K562 (cell line): ENCODE measurements at regions not wholly inside any gene's neighbourhood (a gene's known extent, or its start where the extent isn't known, plus 50 kb on each side); places are given as distances from the start of the nearest gene placed in this dataset.

ENCODE experiments used
- ATAC-seq: fragments of 200-7000 bp; cut with Tn5 transposase; 3 replicates; pipeline ENCODE4 v1.9.1; 2020; ENCODE audit warnings: moderate library complexity
- BruUV-seq: library from RNA; stranded (reverse); fragments of 400-500 nt; replicated peaks from 2 replicates; lab custom pipeline; 2021; lab: Mats Ljungman, UMichigan
- CTCF ChIA-PET: fragments of 300-600 bp; formaldehyde crosslinking; extraction: SDS; loops from one replicate; lab custom pipeline; 2021; ENCODE audit warnings: low intra/inter-chr PET ratio; lab: Yijun Ruan, JAX
- POLR2A ChIA-PET: fragments of 300-600, 350-650 bp; sonication (Branson Sonifier 250); formaldehyde crosslinking; extraction: SDS; loops from one replicate; lab custom pipeline; 2021; ENCODE audit warnings: antibody characterized with exemption, inconsistent platforms; lab: Yijun Ruan, JAX
- DNase-seq, 4 experiments: peaks; one replicate each; pipeline versions ENCODE4 v3.0.0 to v3.0.0-alpha.2; 2011 to 2018; ENCODE audit warnings: low spot score in 3 of 4, mixed read lengths in 3 of 4; ENCODE audit errors: extremely low read depth in 1 of 4
- FAIRE-seq: peaks from 2 replicates; lab custom pipeline; 2011; peaks lifted over from hg19 to GRCh38; lab: Jason Lieb, UNC
- H2AFZ ChIP-seq: 2 replicates; pipeline ENCODE4 v1.6.0; 2011; ENCODE audit warnings: low read depth, low read length, control low read depth, inconsistent platforms
- H3K27ac ChIP-seq: fragments of 200-600 bp; 3 replicates; pipeline ENCODE4 v1.8.0; 2011; ENCODE audit warnings: low read depth, mild to moderate bottlenecking, control low read depth, inconsistent platforms, low read length, moderate library complexity, mixed read lengths; ENCODE audit errors: extremely low read depth
- H3K27me3 ChIP-seq, 2 experiments: fragments of 300-600 bp in 1 of 2; 2 replicates in 1 of 2; 3 replicates in 1 of 2; pipeline versions ENCODE4 v1.6.0 to v1.8.0; 2011; ENCODE audit warnings: inconsistent platforms in 2 of 2, low read length in 2 of 2, mild to moderate bottlenecking in 1 of 2, mixed read lengths in 1 of 2, moderate library complexity in 1 of 2; ENCODE audit not compliant: control insufficient read depth in 2 of 2, insufficient read depth in 2 of 2
- H3K36me3 ChIP-seq: fragments of 300-600 bp; 3 replicates; pipeline ENCODE4 v1.8.0; 2011; ENCODE audit warnings: mild to moderate bottlenecking, low read length, inconsistent platforms; ENCODE audit not compliant: control insufficient read depth, insufficient read depth
- H3K4me1 ChIP-seq, 2 experiments: fragments of 200-600 bp in 1 of 2; replicated peaks in 1 of 2; 2 replicates in 1 of 2; 3 replicates in 1 of 2; pipeline versions ENCODE4 v1.5.1 to v1.8.0; 2011; ENCODE audit warnings: inconsistent platforms in 2 of 2, low read length in 2 of 2, mild to moderate bottlenecking in 1 of 2, mixed read lengths in 1 of 2, moderate library complexity in 1 of 2; ENCODE audit not compliant: control insufficient read depth in 2 of 2, insufficient read depth in 2 of 2
- H3K4me2 ChIP-seq: 2 replicates; pipeline ENCODE4 v1.6.1; 2011; ENCODE audit warnings: low read length, control low read depth, inconsistent platforms, mixed read lengths; ENCODE audit not compliant: insufficient read depth
- H3K4me3 ChIP-seq: fragments of 200-600 bp; sonication (generic), shearing (Covaris generic); 2 replicates; pipeline ENCODE4 v1.5.1; 2016; ENCODE audit warnings: control low read depth, inconsistent platforms
- H3K79me2 ChIP-seq: fragments of 200-600 bp; 3 replicates; pipeline ENCODE4 v1.8.0; 2011; ENCODE audit warnings: low read length, inconsistent platforms; ENCODE audit not compliant: control insufficient read depth, insufficient read depth
- H3K9ac ChIP-seq, 2 experiments: 2 replicates each; pipeline versions ENCODE4 v1.6.0 to v1.6.1; 2011; ENCODE audit warnings: low read depth in 2 of 2, low read length in 2 of 2, control low read depth in 1 of 2, inconsistent platforms in 1 of 2, mild to moderate bottlenecking in 1 of 2, mixed read lengths in 1 of 2; ENCODE audit not compliant: insufficient read depth in 1 of 2
- H3K9me1 ChIP-seq: one replicate; pipeline ENCODE4 v1.6.0; 2011; ENCODE audit warnings: inconsistent platforms, mild to moderate bottlenecking, low read length, moderate library complexity; ENCODE audit not compliant: control insufficient read depth, insufficient read depth
- H3K9me3 ChIP-seq: replicated peaks from 2 replicates; pipeline ENCODE4 v1.5.1; 2011; ENCODE audit warnings: low read depth, low read length, inconsistent platforms; ENCODE audit not compliant: control insufficient read depth, insufficient read depth
- H4K20me1 ChIP-seq: replicated peaks from 2 replicates; pipeline ENCODE4 v1.6.1; 2011; ENCODE audit warnings: low read length, inconsistent platforms, mixed read lengths; ENCODE audit not compliant: control insufficient read depth, insufficient read depth
- ATF7 ChIP-seq: fragments of 450-650 bp; IDR thresholded peaks from 2 replicates; pipeline ENCODE4 v1.7.1; 2014; ENCODE audit warnings: mild to moderate bottlenecking, moderate library complexity
- DIDO1 ChIP-seq: fragments of 450-650 bp; IDR thresholded peaks from 2 replicates; pipeline ENCODE4 v1.6.1; 2016; ENCODE audit warnings: low read depth, missing biosample characterization, missing genetic modification characterization
- GATAD2B ChIP-seq: fragments of 450-650 bp; IDR thresholded peaks from 2 replicates; pipeline ENCODE4 v1.6.1; 2017; ENCODE audit warnings: mild to moderate bottlenecking, borderline replicate concordance
- NFRKB ChIP-seq: fragments of 450-650 bp; IDR thresholded peaks from 2 replicates; pipeline ENCODE4 v1.6.1; 2016; ENCODE audit warnings: low read depth
- NR2C1 ChIP-seq, 2 experiments: fragments of 450-650 bp; IDR thresholded peaks; 2 replicates each; pipeline ENCODE4 v1.6.1; 2017; ENCODE audit warnings: mild to moderate bottlenecking in 2 of 2, antibody characterized with exemption in 1 of 2, inconsistent platforms in 1 of 2, missing compliant biosample characterization in 1 of 2, missing genetic modification characterization in 1 of 2
- PTRF ChIP-seq: fragments of 450-650 bp; IDR thresholded peaks from 2 replicates; pipeline ENCODE4 v1.6.1; 2016; ENCODE audit warnings: mild to moderate bottlenecking, missing genetic modification characterization, missing compliant biosample characterization
- TCFL5 ChIP-seq: fragments of 250-450 bp; sonication (Bioruptor Pico); conservative IDR thresholded peaks from 2 replicates; pipeline ENCODE4 v1.6.1; 2021; ENCODE audit warnings: mild to moderate bottlenecking, moderate library complexity, matching md5 sums
- ZBTB40 ChIP-seq, 2 experiments: fragments of 450-650 bp in 1 of 2; sonication (generic) in 1 of 2; formaldehyde crosslinking in 1 of 2; IDR thresholded peaks; 2 replicates each; pipeline versions ENCODE4 v1.7.1 to v1.9.0; 2016 to 2022; ENCODE audit warnings: inconsistent platforms in 1 of 2, mild to moderate bottlenecking in 1 of 2, missing genetic modification reagents in 1 of 2
- ZC3H11A ChIP-seq: IDR thresholded peaks from 2 replicates; pipeline ENCODE4 v1.6.1; 2012; ENCODE audit warnings: low read depth, low read length, improper control_type of control experiment
- ZNF778 ChIP-seq: fragments of 450-650 bp; formaldehyde crosslinking; IDR thresholded peaks from 2 replicates; pipeline ENCODE4 v1.4.0; 2020; ENCODE audit warnings: mild to moderate bottlenecking, moderate library complexity
- WGBS: fragments of 100-300 bp; shearing (Covaris generic); methylation state at CpG from one replicate; pipeline ENCODE4 v1.1.6; 2016; ENCODE audit warnings: low coverage, mixed read lengths; ENCODE audit not compliant: insufficient coverage; ENCODE audit errors: missing lambda C conversion rate; 5-methylcytosine and 5-hydroxymethylcytosine counted together
- in situ Hi-C: fragments of 300-500 bp; cut with MboI; formaldehyde crosslinking; loops from 4 replicates; pipeline ENCODE4 v1.15.0; 2018; ENCODE audit warnings: inconsistent platforms, mixed read lengths
- intact Hi-C: fragments of 100-400 bp; cut with micrococcal nuclease; formaldehyde crosslinking; loops from 2 replicates; pipeline ENCODE4 v1.14.2; 2022
- TF ChIP-seq, protein P1 (sequence below): fragments of 250-450 bp; sonication (Bioruptor Pico); IDR thresholded peaks from 2 replicates; pipeline ENCODE4 v1.8.0; 2021; ENCODE audit warnings: borderline replicate concordance, mild to moderate bottlenecking, moderate library complexity; ENCODE audit not compliant: poor library complexity, severe bottlenecking

DNA sequence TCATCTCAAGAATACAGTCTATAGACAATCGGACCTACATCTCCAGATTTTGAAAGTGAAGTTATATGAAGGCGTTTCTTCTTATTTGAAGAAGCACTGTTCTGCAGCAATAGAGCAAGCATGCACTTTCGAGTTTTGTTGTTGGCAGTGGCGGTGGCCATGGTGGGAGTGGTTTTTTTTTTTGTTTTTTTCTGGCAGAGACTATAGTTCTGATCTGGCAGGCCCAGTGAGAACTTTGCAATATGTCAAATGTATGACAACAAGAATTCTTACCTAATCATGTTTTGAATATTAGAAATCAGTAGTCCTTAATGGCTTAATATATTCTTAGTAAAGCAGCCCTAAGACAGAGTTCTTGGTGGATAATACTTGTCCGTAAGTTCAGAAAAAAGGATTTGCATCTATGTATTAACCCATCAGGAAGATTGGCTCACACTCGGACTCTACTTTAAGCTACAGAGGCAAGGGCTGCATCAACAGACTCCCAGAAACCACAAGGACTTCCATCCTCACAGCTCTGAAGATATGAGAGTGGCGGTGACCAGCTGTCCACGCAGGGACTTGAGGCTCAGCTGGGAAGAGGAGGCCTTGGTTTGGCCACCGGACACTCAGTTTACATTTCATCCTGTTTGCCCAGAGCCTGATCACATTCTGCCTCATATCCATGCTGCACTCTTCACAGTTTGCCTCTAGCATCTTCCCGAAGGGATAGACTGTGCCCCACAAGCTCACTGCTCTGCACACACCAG is 124.1 kb upstream of the THBS1 start:
- Histone ChIP-seq H3K9ac (no peak overlapping the region), H3K4me1 (peaks cover 0 to 15% of the 10 kb centered on the region in 2 experiments; a peak in 3 of 5 replicates), H3K9me3 (no peaks in the 10 kb centered on the region), H4K20me1 (no peaks in the 10 kb centered on the region), H3K4me3 (no peak overlapping the region), H3K27ac (no peak overlapping the region), H3K27me3 (no peaks in the 10 kb centered on the region; a peak in 1 of 5 replicates), H3K4me2 (no peak overlapping the region), H2AFZ (0 out of 2 replicates have a peak overlapping the region, but pooled peaks have one; percentile 12), H3K36me3 (no peaks in the 10 kb centered on the region), H3K79me2 (no peaks in the 10 kb centered on the region), H3K9me1 (no peaks in the 10 kb centered on the region)
- intact Hi-C loops: loop anchor here (10.0 kb wide), 2 partner anchors 58 to 108 kb away; no protein-coding TSS in a partner anchor
- BruUV-seq: no TSS peak
- 36% methylated on average over 10 of the region's 10 CpGs for WGBS
- FAIRE-seq: no peak
- no peak for TF ChIP-seq ZC3H11A
- TF ChIP-seq GATAD2B: no peak
- no peak for TF ChIP-seq ATF7
- no peak for TF ChIP-seq ZNF778 (CRISPR knock-in tag)
- no peak for TF ChIP-seq NFRKB
- no peak for TF ChIP-seq ZBTB40 (IDR thresholded peaks at IDR 0.05)
- no peak for TF ChIP-seq ZBTB40 (CRISPR knock-in tag; IDR thresholded peaks at IDR 0.05)
- TF ChIP-seq PTRF (tag): no peak
- TF ChIP-seq TCFL5 (CRISPR knock-in tag): no peak
- TF ChIP-seq NR2C1 (IDR thresholded peaks at IDR 0.05): no peak
- TF ChIP-seq NR2C1 (tag; IDR thresholded peaks at IDR 0.05): no peak
- no peak for TF ChIP-seq DIDO1 (tag)
- TF ChIP-seq, protein P1, sequence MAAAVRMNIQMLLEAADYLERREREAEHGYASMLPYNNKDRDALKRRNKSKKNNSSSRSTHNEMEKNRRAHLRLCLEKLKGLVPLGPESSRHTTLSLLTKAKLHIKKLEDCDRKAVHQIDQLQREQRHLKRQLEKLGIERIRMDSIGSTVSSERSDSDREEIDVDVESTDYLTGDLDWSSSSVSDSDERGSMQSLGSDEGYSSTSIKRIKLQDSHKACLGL: no peak
- no peak for ATAC-seq
- in situ Hi-C loops: no loop called here
- DNase-seq: no peak
- ChIA-PET POLR2A (interaction anchor here (2.2 kb wide), 1 partner anchor 9 kb away, joined by 4 read pairs; no protein-coding TSS in a partner anchor), CTCF (no interaction called here)
